Fibroblast of lung (primary cell): ENCODE measurements at regions not wholly inside any gene's neighbourhood (a gene's known extent, or its start where the extent isn't known, plus 50 kb on each side); places are given as distances from the start of the nearest gene placed in this dataset.

Source experiments
- DNase-seq, 2 donors: peaks; one replicate each; pipeline versions ENCODE4 v3.0.0 to v3.0.0-alpha.2; 2010; ENCODE audit warnings: low read depth in 2 of 2
- H2AFZ ChIP-seq: 2 replicates; pipeline ENCODE4 v1.5.1; 2012; ENCODE audit warnings: low read length, control low read depth, inconsistent platforms
- H3K27ac ChIP-seq: 2 replicates; pipeline ENCODE4 v1.5.1; 2011; ENCODE audit warnings: low read length, control low read depth; ENCODE audit not compliant: insufficient read depth
- H3K27me3 ChIP-seq: 2 replicates; pipeline ENCODE4 v1.5.1; 2011; ENCODE audit warnings: mild to moderate bottlenecking, low read length; ENCODE audit not compliant: control insufficient read depth, insufficient read depth
- H3K36me3 ChIP-seq: 2 replicates; pipeline ENCODE4 v1.5.1; 2011; ENCODE audit warnings: low read length; ENCODE audit not compliant: control insufficient read depth, insufficient read depth
- H3K4me1 ChIP-seq: 2 replicates; pipeline ENCODE4 v1.5.1; 2011; ENCODE audit warnings: low read length; ENCODE audit not compliant: control insufficient read depth, insufficient read depth; ENCODE audit errors: extremely low read depth
- H3K4me2 ChIP-seq: 2 replicates; pipeline ENCODE4 v1.5.1; 2011; ENCODE audit warnings: low read length, control low read depth; ENCODE audit not compliant: insufficient read depth; ENCODE audit errors: extremely low read depth
- H3K4me3 ChIP-seq, 4 experiments: fragments of 200-600 bp in 1 of 4; sonication (generic) in 1 of 4; replicated peaks in 1 of 4; 2 replicates each; pipeline ENCODE4 v1.5.1; 2011 to 2016; ENCODE audit warnings: low read length in 4 of 4, low read depth in 3 of 4, mild to moderate bottlenecking in 3 of 4, control low read depth in 2 of 4, inconsistent platforms in 1 of 4, mixed read lengths in 1 of 4; ENCODE audit not compliant: insufficient read depth in 1 of 4; ENCODE audit errors: control extremely low read depth in 1 of 4
- H3K79me2 ChIP-seq: 2 replicates; pipeline ENCODE4 v1.5.1; 2012; ENCODE audit warnings: mild to moderate bottlenecking, low read length, inconsistent platforms; ENCODE audit not compliant: control insufficient read depth, insufficient read depth
- H3K9ac ChIP-seq: 2 replicates; pipeline ENCODE4 v1.5.1; 2011; ENCODE audit warnings: mild to moderate bottlenecking, low read length, control low read depth; ENCODE audit not compliant: insufficient read depth
- H3K9me3 ChIP-seq: 2 replicates; pipeline ENCODE4 v1.5.1; 2012; ENCODE audit warnings: low read depth, low read length; ENCODE audit not compliant: control insufficient read depth, insufficient read depth
- H4K20me1 ChIP-seq: 2 replicates; pipeline ENCODE4 v1.5.1; 2011; ENCODE audit warnings: low read length; ENCODE audit not compliant: control insufficient read depth, insufficient read depth; ENCODE audit errors: extremely low read depth
- EZH2 ChIP-seq: IDR thresholded peaks from 2 replicates; pipeline ENCODE4 v1.5.1; 2012; ENCODE audit warnings: low read length, control low read depth, mild to moderate bottlenecking; ENCODE audit errors: missing control alignments
- TF ChIP-seq, protein P1 (sequence below), 2 donors: IDR thresholded peaks in 1 of 2; conservative IDR thresholded peaks in 1 of 2; 1 replicate in 1 of 2; 2 replicates in 1 of 2; pipeline ENCODE4 v1.5.1; 2011 to 2012; ENCODE audit warnings: low read length in 2 of 2, control low read depth in 1 of 2, inconsistent platforms in 1 of 2, low read depth in 1 of 2, mild to moderate bottlenecking in 1 of 2

DNA sequence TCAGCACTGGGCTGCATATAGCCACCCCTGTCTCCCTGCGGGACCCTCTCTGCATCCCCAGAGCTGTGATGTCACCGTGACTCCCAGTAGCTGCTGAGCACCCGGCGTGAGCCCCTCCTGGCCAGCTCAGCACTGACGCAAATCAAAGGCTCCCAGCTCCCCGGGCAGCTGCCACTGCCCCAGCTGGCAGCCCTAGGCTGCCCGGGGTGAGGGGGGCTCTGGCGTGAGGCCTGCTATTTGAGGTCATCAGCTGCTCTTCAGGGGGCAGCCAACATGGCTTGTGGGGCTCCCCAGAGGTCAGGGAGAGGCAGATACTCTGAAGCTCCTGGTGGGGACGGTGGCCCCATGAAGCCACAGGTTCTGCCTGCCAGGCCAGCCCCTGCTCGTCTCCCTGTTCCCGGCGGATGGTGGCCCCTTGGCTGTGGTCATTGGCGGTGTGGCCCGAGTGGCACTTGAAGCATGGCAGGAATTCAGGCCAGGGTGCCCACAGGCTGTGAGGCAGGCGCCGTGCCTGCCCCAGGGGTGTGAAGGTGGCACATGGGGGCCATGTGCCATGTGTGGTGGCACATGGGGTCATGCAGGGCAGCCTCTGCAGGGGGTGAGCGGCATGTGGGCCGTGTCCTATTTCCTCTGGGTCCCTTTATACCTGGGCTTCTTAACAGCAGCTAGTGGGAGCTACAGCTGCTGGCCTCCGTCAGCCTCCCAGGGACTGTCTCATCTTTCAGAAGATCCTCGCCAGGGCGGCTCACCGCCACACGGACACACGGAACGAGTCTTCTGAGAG, 85.4 kb downstream of the SIK1 start:
- H3K4me3 ChIP-seq, result no peak overlapping the region
- H4K20me1 ChIP-seq, result no peaks in the 10 kb centered on the region
- no peaks in the 10 kb centered on the region for H3K9me3 ChIP-seq
- H3K4me1 ChIP-seq, result peaks cover 6% of the 10 kb centered on the region
- no peaks in the 10 kb centered on the region for H3K79me2 ChIP-seq
- H3K9ac ChIP-seq, result no peak overlapping the region
- no peaks in the 10 kb centered on the region for H3K36me3 ChIP-seq
- no peak overlapping the region for H2AFZ ChIP-seq
- DNase-seq, result peak; percentile 52 to 59
- H3K27ac ChIP-seq, result peak overlapping the region; percentile 54
- TF ChIP-seq, protein P1, sequence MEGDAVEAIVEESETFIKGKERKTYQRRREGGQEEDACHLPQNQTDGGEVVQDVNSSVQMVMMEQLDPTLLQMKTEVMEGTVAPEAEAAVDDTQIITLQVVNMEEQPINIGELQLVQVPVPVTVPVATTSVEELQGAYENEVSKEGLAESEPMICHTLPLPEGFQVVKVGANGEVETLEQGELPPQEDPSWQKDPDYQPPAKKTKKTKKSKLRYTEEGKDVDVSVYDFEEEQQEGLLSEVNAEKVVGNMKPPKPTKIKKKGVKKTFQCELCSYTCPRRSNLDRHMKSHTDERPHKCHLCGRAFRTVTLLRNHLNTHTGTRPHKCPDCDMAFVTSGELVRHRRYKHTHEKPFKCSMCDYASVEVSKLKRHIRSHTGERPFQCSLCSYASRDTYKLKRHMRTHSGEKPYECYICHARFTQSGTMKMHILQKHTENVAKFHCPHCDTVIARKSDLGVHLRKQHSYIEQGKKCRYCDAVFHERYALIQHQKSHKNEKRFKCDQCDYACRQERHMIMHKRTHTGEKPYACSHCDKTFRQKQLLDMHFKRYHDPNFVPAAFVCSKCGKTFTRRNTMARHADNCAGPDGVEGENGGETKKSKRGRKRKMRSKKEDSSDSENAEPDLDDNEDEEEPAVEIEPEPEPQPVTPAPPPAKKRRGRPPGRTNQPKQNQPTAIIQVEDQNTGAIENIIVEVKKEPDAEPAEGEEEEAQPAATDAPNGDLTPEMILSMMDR (conservative IDR thresholded peaks at IDR 0.05 in 1 of 2, IDR thresholded peaks at IDR 0.05 in 1 of 2; ENCODE audit: low read depth in 1 of 2, low read length in 2 of 2), result no peak
- no peak for TF ChIP-seq EZH2
- H3K4me2 ChIP-seq, result no peak overlapping the region
- H3K27me3 ChIP-seq, result no peaks in the 10 kb centered on the region

DNA sequence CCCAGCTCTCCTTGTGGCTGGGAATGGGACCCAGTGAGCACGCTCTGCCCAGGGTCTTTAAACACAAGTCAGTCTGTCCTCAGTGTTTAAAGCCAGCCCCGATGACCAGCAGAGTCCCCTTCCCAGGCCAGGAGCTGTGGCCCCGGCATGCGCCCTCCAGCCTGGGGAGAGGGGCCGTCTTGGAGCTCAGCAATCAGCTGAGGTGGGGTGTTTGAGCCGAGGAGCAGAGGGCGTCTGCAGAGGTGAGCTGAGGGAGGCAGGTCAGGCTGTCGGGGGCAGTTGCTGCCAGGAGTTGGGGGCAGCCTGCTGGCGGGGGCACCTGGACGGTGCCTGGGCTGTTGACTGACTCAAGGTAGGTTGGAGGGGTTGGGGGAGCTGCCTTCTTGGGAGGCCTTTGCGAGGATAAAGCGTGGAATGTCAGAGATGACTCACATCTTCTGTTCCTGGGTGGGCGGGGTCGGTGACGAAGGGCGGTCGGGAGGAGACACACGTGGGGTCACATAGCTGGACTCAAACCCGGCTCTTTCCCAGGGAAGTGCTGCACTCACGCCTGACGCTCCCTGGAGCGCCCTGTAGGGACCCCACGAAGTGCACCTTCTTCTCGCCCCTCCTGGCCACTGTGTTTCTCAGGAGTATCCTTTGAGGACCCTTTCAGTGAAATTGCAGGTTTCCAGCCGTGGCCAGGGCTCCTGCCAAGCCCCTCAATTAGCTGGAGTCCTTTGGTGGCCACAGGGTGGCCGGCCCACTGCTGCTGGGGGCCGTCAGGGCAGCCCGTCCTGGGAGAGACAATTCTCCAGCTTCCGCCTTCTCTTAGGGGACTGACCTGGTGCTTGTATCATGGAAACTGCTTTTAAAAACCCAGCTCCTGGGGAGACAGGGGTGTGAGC, 86.2 kb downstream of the SIK1 start:
- H3K27ac ChIP-seq, result peak overlapping the region; percentile 54
- no peaks in the 10 kb centered on the region for H4K20me1 ChIP-seq
- no peak overlapping the region for H3K4me3 ChIP-seq
- no peaks in the 10 kb centered on the region for H3K9me3 ChIP-seq
- no peaks in the 10 kb centered on the region for H3K36me3 ChIP-seq
- no peak overlapping the region for H2AFZ ChIP-seq
- H3K4me2 ChIP-seq, result no peak overlapping the region
- TF ChIP-seq EZH2, result no peak
- TF ChIP-seq, protein P1 (conservative IDR thresholded peaks at IDR 0.05 in 1 of 2, IDR thresholded peaks at IDR 0.05 in 1 of 2; ENCODE audit: low read depth in 1 of 2, low read length in 2 of 2), result no peak
- peaks cover 6% of the 10 kb centered on the region for H3K4me1 ChIP-seq
- peak; percentile 85 to 90 for DNase-seq
- no peaks in the 10 kb centered on the region for H3K79me2 ChIP-seq
- H3K27me3 ChIP-seq, result no peaks in the 10 kb centered on the region
- peak overlapping the region; percentile 30 for H3K9ac ChIP-seq

DNA sequence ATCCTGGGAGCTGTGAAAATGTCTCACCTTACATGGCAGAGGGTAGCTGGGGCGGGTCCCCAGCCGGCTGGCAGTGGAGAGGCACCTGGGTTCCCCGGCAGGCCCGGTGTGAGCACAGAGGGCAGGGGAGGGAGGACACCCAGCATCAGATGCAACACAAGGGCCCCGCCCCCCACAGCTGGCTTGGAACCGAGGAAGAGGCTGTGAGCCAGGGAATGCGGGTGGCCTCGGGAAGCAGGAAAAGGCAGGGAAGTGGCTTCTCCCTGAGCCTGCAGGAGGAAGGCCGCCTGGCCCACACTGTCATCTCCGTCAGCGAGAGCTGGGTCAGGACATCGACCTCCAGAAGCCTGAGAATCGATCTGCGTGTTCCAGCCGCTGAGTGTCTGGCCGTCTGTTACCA, 87.3 kb downstream of the SIK1 start:
- no peak overlapping the region for H3K9ac ChIP-seq
- DNase-seq, result no peak
- no peaks in the 10 kb centered on the region for H3K27me3 ChIP-seq
- H4K20me1 ChIP-seq, result no peaks in the 10 kb centered on the region
- no peak overlapping the region for H2AFZ ChIP-seq
- H3K9me3 ChIP-seq, result no peaks in the 10 kb centered on the region
- peaks cover 6% of the 10 kb centered on the region for H3K4me1 ChIP-seq
- no peak overlapping the region for H3K4me3 ChIP-seq
- no peaks in the 10 kb centered on the region for H3K36me3 ChIP-seq
- no peak overlapping the region for H3K27ac ChIP-seq
- no peaks in the 10 kb centered on the region for H3K79me2 ChIP-seq
- H3K4me2 ChIP-seq, result no peak overlapping the region
- TF ChIP-seq EZH2, result no peak
- TF ChIP-seq, protein P1 (conservative IDR thresholded peaks at IDR 0.05 in 1 of 2, IDR thresholded peaks at IDR 0.05 in 1 of 2; ENCODE audit: low read depth in 1 of 2, low read length in 2 of 2), result no peak
